ENCODE measurements at regions not wholly inside any gene's neighbourhood (a gene's known extent, or its start where the extent isn't known, plus 50 kb on each side); places are given as distances from the start of the nearest gene placed in this dataset.

- Histone ChIP-seq H3K27ac (no peak overlapping the region), H3K4me3 (no peak overlapping the region)
- TF ChIP-seq CTCF (IDR thresholded peaks at IDR 0.05): no peak
- no peak for DNase-seq (ENCODE audit: low spot score)
These were observed 169.2 kb upstream of the CPEB2 start for GRCh38 chr4:14833053-14833452.

- no peak for DNase-seq (ENCODE audit: low spot score)
- no peak for TF ChIP-seq CTCF (IDR thresholded peaks at IDR 0.05)
- Histone ChIP-seq H3K4me3 (no peak overlapping the region), H3K27ac (no peak overlapping the region)
These were observed 167.9 kb upstream of the CPEB2 start for GRCh38 chr4:14834382-14834781.

- no peak for TF ChIP-seq CTCF (IDR thresholded peaks at IDR 0.05)
These were observed 167.0 kb upstream of the CPEB2 start for GRCh38 chr4:14835288-14835687.

DNA sequence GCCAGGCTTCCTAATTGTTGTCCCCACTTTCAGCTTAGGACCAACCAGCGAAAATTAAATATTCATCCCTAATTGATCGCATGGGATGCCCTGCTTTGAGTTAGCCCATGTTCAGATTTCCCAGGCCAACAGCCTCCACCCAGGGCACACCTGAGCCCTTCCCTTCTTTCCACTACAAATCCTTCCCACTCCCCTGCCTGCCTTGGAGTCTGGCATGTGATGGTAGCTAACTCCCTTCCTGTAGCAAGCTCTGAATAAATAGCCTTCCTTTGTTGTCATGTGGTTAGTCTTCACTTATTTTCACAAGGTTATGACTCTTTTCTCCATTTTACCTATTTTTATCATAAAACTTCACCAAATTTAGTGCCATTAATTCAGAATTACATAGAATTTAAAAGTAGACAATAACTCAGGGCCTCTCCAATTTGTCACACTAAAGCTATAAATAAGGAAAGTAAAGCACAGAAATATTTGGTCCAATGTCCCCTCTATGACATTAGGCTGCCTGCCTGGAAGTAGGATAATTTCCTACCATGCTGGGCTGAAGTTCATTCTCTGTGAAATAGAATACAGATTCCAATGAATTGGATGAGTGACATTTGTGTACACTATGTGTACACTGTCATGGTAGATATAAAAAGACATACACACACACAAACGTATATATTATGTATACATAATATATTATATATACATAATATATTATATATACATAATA is 166.4 kb upstream of the CPEB2 start:
- Histone ChIP-seq H3K27ac (no peak overlapping the region), H3K4me3 (no peak overlapping the region)
- no peak for DNase-seq (ENCODE audit: low spot score)
- no peak for TF ChIP-seq CTCF (IDR thresholded peaks at IDR 0.05)

More at GRCh38 chr4:14835288-14835687, 167.0 kb upstream of the CPEB2 start:
- no peak overlapping the region for H3K27ac ChIP-seq
- H3K4me3 ChIP-seq: no peak overlapping the region
- DNase-seq (ENCODE audit: low spot score): no peak

DNA sequence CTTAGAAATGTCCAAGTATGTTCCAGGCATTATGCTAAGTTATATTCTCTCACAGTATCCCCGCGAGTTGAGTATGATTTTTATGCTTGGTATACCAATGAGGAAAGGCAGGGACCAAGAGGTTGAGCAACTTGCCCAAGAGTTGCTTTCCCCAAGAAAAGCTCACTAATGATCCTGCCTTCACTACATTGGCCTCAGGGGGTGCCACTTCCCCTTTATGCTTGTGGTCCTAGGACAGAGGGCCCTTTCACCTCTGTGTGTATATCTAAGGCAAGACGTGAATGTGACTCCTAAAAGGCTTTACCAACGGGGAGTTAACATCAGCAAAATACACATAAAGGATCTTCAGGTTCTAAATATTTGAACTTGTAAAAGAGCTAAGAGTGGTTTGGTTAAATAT is 164.4 kb upstream of the CPEB2 start:
- no peak for TF ChIP-seq CTCF (IDR thresholded peaks at IDR 0.05)

GRCh38 chr4:14841801-14842768 is 160.2 kb upstream of the CPEB2 start:
- Histone ChIP-seq H3K4me3 (peak overlapping the region; percentile 45), H3K27ac (peak overlapping the region; percentile 44 to 80)
- peak; percentile 78 for DNase-seq (ENCODE audit: low spot score)
- no peak for TF ChIP-seq CTCF (IDR thresholded peaks at IDR 0.05)

More for the DNA sequence above, 164.4 kb upstream of the CPEB2 start:
- DNase-seq (ENCODE audit: low spot score): no peak
- Histone ChIP-seq H3K27ac (no peak overlapping the region), H3K4me3 (no peak overlapping the region)

All from coronary artery (tissue), 2 donors.